ENCODE measurements at regions not wholly inside any gene's neighbourhood (a gene's known extent, or its start where the extent isn't known, plus 50 kb on each side); places are given as distances from the start of the nearest gene placed in this dataset.

- TF ChIP-seq, protein P1, sequence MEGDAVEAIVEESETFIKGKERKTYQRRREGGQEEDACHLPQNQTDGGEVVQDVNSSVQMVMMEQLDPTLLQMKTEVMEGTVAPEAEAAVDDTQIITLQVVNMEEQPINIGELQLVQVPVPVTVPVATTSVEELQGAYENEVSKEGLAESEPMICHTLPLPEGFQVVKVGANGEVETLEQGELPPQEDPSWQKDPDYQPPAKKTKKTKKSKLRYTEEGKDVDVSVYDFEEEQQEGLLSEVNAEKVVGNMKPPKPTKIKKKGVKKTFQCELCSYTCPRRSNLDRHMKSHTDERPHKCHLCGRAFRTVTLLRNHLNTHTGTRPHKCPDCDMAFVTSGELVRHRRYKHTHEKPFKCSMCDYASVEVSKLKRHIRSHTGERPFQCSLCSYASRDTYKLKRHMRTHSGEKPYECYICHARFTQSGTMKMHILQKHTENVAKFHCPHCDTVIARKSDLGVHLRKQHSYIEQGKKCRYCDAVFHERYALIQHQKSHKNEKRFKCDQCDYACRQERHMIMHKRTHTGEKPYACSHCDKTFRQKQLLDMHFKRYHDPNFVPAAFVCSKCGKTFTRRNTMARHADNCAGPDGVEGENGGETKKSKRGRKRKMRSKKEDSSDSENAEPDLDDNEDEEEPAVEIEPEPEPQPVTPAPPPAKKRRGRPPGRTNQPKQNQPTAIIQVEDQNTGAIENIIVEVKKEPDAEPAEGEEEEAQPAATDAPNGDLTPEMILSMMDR (IDR thresholded peaks at IDR 0.05), result no peak
- TF ChIP-seq POLR2A (IDR thresholded peaks at IDR 0.05), result no peak
These were observed 202.1 kb downstream of the ANKRD30B start for GRCh38 chr18:14949800-14950664.
